ENCODE measurements at regions not wholly inside any gene's neighbourhood (a gene's known extent, or its start where the extent isn't known, plus 50 kb on each side); places are given as distances from the start of the nearest gene placed in this dataset.
"Not testable (repeated sequence)": the region's sequence is repeated elsewhere in the genome, so short reads cannot be mapped to it uniquely, and the experiment has no call there.

GRCh38 chr2:43004126-43004865 is 211.9 kb upstream of the HAAO start:
- DNase-seq (ENCODE audit: low spot score): peak; percentile 33

- peak; percentile 22 for DNase-seq (ENCODE audit: low spot score)
Measured at GRCh38 chr2:43003702-43004101, 211.3 kb upstream of the HAAO start.

GRCh38 chr2:43001787-43002468 is 209.5 kb upstream of the HAAO start:
- peak; percentile 62 for DNase-seq (ENCODE audit: low spot score)

DNA sequence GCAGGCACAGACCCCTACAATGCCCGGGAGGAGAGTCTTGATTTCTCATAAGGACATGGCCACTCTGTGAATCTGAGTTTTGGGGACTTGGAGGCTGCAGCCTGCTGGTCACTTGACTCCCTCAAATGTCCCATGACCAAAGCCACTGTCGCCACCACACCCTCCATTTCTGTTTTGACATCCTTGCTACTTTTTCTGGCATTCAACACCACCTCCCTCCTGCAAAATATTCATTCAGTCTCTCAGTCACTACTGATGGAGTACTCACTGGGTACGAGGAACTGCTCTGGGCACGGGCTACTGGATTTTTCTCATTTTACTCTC is 208.6 kb upstream of the HAAO start:
- peak; percentile 71 for DNase-seq (ENCODE audit: low spot score)

GRCh38 chr2:43000242-43001054 is 208.1 kb upstream of the HAAO start:
- peak; percentile 67 for DNase-seq (ENCODE audit: low spot score)

- peak; percentile 30 for DNase-seq (ENCODE audit: low spot score)
Measured at GRCh38 chr2:42999856-43000241, 207.5 kb upstream of the HAAO start.

GRCh38 chr2:42999391-42999841 is 207.0 kb upstream of the HAAO start:
- peak; percentile 57 for DNase-seq (ENCODE audit: low spot score)

GRCh38 chr2:42998721-42999120 is 206.3 kb upstream of the HAAO start:
- DNase-seq (ENCODE audit: low spot score): peak; percentile 37

DNA sequence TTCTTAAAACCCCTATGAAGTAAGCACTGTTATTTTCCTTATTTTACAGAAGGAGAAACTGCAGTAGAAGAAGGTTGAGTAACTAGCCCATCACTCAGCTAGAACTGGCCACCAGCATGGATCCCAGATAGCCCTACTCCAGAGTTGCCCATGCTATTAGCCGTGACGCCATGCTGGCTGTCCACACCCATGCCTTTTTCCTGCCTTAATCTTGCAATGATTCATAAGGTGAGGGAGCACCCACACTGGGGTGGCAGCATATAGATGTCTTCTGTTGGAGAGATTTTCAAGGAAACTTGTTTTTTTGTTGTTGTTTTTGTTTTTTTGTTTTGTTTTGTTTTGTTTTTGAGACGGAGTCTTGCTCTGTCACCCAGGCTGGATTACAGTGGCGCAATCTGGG is 204.1 kb upstream of the HAAO start:
- DNase-seq (ENCODE audit: low spot score): no peak

DNA sequence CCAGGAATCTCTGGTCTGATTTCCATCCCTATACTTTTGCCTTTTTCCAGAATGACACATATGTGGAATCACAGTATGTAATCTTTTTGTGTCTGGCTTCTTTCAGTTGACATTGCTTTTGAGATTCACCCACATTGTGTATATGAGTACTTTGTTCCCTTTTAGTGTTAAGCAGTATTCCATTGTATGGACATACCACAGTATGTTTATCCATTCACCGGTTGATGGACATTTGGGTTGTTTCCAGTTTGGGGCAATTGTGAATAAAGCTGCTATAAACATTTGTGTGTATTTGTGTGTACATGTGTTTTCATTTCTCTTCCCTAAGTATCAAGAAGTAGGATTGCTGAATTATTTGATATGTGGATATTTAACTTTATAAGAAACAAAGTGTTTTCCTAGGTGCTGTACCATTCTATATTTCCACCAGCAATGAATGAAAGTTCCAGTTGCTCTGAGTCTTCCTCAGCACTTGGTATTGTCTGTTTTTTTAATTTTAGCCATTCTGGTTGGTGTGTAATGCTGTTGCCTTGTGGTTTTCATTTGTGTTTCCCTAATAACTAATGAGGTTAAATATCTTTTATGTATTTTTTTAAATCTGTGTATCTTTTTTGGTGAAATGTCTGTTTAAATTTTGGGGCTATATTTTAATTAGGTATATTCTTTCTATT is 203.5 kb upstream of the HAAO start:
- no peak for DNase-seq (ENCODE audit: low spot score)

DNA sequence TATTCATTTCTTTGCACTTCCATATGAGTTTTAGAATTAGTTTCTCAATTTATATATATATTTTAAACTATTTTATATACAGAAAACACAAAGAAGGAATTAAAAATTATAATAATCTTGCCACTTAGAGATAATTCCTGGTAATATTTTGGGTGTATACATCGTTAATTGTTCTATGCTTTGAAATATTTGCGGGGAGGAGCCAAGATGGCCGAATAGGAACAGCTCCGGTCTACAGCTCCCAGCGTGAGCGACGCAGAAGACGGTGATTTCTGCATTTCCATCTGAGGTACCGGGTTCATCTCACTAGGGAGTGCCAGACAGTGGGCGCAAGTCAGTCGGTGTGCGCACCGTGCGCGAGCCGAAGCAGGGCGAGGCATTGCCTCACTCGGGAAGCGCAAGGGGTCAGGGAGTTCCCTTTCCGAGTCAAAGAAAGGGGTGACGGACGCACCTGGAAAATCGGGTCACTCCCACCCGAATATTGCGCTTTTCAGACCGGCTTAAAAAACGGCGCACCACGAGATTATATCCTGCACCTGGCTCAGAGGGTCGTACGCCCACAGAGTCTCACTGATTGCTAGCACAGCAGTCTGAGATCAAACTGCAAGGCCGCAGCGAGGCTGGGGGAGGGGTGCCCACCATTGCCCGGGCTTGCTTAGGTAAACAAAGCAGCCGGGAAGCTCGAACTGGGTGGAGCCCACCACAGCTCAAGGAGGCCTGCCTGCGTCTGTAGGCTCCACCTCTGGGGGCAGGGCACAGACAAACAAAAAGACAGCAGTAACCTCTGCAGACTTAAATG is 197.1 kb upstream of the HAAO start:
- DNase-seq (ENCODE audit: low spot score): not testable (repeated sequence)

GRCh38 chr2:42988055-42988454 is 195.7 kb upstream of the HAAO start:
- DNase-seq (ENCODE audit: low spot score): peak; percentile 26

GRCh38 chr2:42987112-42987922 is 194.9 kb upstream of the HAAO start:
- DNase-seq (ENCODE audit: low spot score): peak; percentile 47

DNA sequence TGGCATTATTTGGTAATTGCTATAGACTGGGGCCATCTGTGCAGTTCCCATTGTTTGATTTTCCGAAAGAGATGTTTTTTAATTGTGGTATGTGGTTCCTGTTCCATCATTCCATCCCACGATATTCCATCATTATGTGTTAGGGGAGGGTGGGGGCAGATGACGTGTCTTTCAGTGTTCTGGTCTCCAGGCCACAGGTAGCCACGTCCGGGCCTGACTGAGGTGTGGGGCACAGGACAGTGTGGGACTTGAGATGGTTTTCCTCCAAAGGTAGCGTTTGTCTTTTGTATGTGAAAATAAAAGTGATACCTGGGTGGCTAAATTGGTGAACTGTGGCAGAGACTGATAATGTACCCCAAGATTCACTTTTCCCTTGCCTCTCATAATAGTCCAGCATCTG is 192.2 kb upstream of the HAAO start:
- DNase-seq (ENCODE audit: low spot score): no peak

GRCh38 chr2:42984081-42984480 is 191.7 kb upstream of the HAAO start:
- DNase-seq (ENCODE audit: low spot score): no peak

DNA sequence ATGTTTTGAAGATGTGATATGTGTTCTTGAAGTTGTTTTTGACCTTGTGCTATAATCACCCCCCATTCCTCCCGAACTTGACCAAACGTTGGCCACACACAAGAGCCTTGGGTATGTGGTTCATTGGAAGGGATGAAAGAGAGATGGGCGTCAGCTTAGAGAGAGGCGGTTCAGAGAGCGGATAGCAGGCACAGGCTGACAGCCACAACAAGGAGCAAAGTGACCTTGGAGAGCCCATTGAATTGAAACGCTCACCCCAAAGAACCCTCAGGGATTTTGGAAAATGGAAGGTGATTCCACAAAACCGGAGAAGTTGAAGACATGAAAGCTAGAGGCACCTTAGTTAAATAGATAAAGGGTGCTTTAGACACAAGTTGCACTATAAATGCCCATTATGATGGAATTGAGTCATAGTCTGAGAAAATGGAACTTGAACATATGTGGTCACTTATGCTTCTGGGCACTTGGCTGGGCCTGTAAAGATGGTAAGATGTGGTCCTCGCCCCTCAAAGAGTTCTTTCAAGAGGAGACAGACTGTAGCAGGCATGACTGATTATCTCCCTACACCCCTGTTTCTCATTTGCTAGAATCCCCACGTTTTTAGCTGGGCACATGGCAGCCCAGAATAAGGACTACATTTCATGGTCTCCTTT is 188.5 kb upstream of the HAAO start:
- no peak for DNase-seq (ENCODE audit: low spot score)

GRCh38 chr2:42979870-42980763 is 187.7 kb upstream of the HAAO start:
- no peak for DNase-seq (ENCODE audit: low spot score)

- DNase-seq (ENCODE audit: low spot score): no peak
Measured at GRCh38 chr2:42979416-42979869, 187.1 kb upstream of the HAAO start.
